B cell (primary cell): ENCODE measurements at regions not wholly inside any gene's neighbourhood (a gene's known extent, or its start where the extent isn't known, plus 50 kb on each side); places are given as distances from the start of the nearest gene placed in this dataset.

Experiments used
- CTCF ChIP-seq: fragments of 200-600 bp; IDR thresholded peaks from one replicate; pipeline ENCODE4 v1.8.0; 2022; ENCODE audit warnings: antibody characterized with exemption, mild to moderate bottlenecking
- EZH2 ChIP-seq: IDR thresholded peaks from 2 replicates; pipeline ENCODE4 v1.6.1; 2012; ENCODE audit warnings: borderline replicate concordance, low read depth, mild to moderate bottlenecking, moderate library complexity, low read length; ENCODE audit not compliant: insufficient read depth, poor library complexity, severe bottlenecking

GRCh38 chr12:92356425-92356824 lies 210.8 kb upstream of the BTG1 start:
- no peak for TF ChIP-seq CTCF
- no peak for TF ChIP-seq EZH2
